AG09319 (cell line): ENCODE measurements at regions not wholly inside any gene's neighbourhood (a gene's known extent, or its start where the extent isn't known, plus 50 kb on each side); places are given as distances from the start of the nearest gene placed in this dataset.

ENCODE experiments used
- DNase-seq: peaks from one replicate; pipeline ENCODE4 v3.0.0-alpha.2; 2010; ENCODE audit warnings: low read depth; ENCODE audit errors: extremely low read depth
- CTCF ChIP-seq: IDR thresholded peaks from 2 replicates; pipeline ENCODE4 v1.5.1; 2011; ENCODE audit warnings: low read depth, mild to moderate bottlenecking, inconsistent platforms, low read length, moderate library complexity

- TF ChIP-seq CTCF, result no peak
- DNase-seq, result no peak
Observed at GRCh38 chr6:18845896-18846295, 458.7 kb downstream of the RNF144B start.

- DNase-seq, result no peak
- TF ChIP-seq CTCF, result no peak
Observed at GRCh38 chr6:18846327-18846726, 459.2 kb downstream of the RNF144B start.

GRCh38 chr6:18861204-18861603 is 474.1 kb downstream of the RNF144B start:
- no peak for DNase-seq

GRCh38 chr6:18883268-18883667 is 496.1 kb downstream of the RNF144B start:
- TF ChIP-seq CTCF, result no peak
- DNase-seq, result no peak

More at GRCh38 chr6:18861204-18861603, 474.1 kb downstream of the RNF144B start:
- no peak for TF ChIP-seq CTCF

- DNase-seq, result no peak
- no peak for TF ChIP-seq CTCF
Observed at GRCh38 chr6:18883851-18884250, 496.7 kb downstream of the RNF144B start.

GRCh38 chr6:18893540-18894269 is 506.6 kb downstream of the RNF144B start:
- TF ChIP-seq CTCF, result no peak
- no peak for DNase-seq

- no peak for TF ChIP-seq CTCF
- no peak for DNase-seq
Observed at GRCh38 chr6:18897350-18897749, 510.2 kb downstream of the RNF144B start.
